Upper lobe of left lung (tissue), 4 donors: ENCODE measurements at regions not wholly inside any gene's neighbourhood (a gene's known extent, or its start where the extent isn't known, plus 50 kb on each side); places are given as distances from the start of the nearest gene placed in this dataset.

ENCODE experiments used
- POLR2A ChIP-seq, 4 donors: fragments of 450-650 bp; IDR thresholded peaks; one replicate each; pipeline ENCODE4 v1.5.1; 2016 to 2017; ENCODE audit warnings: antibody characterized with exemption in 4 of 4, mild to moderate bottlenecking in 2 of 4
- POLR2AphosphoS5 ChIP-seq, 2 donors: sonication (generic); formaldehyde crosslinking; IDR thresholded peaks; one replicate each; pipeline ENCODE4 v1.5.1; 2017; ENCODE audit warnings: antibody characterized with exemption in 2 of 2

GRCh38 chrX:8042304-8042703 is 115.1 kb upstream of the PNPLA4 start:
- TF ChIP-seq POLR2A (IDR thresholded peaks at IDR 0.05) (no peak), POLR2AphosphoS5 (IDR thresholded peaks at IDR 0.05) (no peak)
